ENCODE measurements at regions not wholly inside any gene's neighbourhood (a gene's known extent, or its start where the extent isn't known, plus 50 kb on each side); places are given as distances from the start of the nearest gene placed in this dataset.

DNA sequence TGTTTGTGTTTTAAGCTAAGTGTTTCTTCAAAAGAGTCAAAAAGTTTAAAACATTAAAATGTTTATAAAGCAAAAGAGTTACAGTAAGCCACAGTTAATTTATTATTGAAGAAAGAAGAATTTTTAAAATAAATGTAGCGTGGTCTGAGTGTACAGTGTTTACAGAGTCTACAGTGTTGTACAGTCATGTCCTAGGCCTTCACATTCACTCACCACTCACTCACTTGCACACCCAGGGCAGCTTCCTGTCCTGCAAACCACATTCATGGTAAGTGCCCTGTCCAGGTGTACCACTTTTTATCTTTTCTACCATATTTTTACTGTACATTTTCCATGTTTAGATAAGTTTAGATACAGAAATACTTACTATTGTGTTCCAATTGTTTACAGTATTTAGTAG lies 239.7 kb upstream of the AGA start:
- DNase-seq (ENCODE audit: extremely low read depth in 1 of 2, low read depth in 1 of 2) = no peak

DNA sequence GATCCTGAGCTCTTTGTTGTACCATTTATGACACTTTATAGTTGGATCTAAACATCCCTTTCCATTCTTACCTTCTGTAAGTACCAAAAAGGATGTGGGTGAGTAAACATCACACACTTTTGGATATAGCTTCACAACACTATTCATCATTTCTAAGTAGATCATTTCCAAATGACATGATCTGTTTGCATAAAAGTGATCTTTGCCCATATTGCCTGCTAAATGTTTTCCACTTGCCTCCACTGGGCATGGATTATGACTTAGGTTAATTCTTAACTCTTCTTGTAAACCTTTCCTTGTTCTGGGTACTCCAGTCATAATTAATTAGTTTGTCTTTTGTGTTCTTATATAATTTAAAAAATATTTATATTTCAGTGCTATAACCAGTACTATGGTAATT lies 244.9 kb upstream of the AGA start:
- DNase-seq (ENCODE audit: extremely low read depth in 1 of 2, low read depth in 1 of 2) = no peak

DNA sequence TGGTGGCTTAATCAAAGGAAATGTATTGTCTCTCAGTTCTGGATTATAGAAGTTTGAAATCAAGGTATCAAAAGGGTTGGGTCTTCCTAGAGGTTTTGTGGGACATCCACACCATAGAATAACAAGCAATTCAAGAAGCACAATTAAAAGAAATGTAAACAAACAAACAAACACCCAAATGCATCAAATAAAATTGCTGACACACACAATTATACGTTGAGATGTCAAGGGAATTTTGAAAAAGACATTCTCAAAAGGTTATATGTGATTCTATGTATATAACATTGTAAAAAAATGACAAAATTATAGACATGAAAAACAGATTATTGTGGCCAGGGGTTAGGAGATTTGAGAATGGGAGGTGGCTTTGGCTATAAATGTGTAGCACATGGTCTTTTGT lies 250.7 kb upstream of the AGA start:
- DNase-seq (ENCODE audit: extremely low read depth in 1 of 2, low read depth in 1 of 2) = no peak

DNA sequence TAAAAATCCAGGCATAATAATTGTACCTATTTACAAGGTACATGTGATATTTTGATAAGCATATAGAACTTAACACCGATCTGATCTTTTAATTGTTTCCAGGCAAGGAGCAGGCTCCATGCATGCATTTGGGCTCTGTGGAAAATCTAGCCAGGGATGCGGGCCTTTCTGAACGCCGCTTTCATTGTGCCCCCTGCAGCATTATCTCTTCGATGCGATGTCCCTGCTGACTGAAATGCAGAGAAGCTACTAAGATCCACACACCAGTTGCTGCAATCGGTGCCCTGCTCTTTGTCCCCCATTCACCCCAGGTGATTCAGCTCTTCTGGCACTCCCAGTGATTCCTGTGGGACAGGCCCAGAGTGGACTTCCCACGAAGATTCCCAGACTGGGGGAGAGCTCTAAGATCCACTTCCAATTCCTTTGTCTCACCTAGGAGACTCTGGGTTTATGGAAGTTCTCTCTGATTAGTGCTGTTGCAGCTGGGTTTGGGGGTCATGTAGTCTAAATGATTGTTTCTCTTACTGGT lies 254.3 kb upstream of the AGA start:
- no peak for DNase-seq (ENCODE audit: extremely low read depth in 1 of 2, low read depth in 1 of 2)

DNA sequence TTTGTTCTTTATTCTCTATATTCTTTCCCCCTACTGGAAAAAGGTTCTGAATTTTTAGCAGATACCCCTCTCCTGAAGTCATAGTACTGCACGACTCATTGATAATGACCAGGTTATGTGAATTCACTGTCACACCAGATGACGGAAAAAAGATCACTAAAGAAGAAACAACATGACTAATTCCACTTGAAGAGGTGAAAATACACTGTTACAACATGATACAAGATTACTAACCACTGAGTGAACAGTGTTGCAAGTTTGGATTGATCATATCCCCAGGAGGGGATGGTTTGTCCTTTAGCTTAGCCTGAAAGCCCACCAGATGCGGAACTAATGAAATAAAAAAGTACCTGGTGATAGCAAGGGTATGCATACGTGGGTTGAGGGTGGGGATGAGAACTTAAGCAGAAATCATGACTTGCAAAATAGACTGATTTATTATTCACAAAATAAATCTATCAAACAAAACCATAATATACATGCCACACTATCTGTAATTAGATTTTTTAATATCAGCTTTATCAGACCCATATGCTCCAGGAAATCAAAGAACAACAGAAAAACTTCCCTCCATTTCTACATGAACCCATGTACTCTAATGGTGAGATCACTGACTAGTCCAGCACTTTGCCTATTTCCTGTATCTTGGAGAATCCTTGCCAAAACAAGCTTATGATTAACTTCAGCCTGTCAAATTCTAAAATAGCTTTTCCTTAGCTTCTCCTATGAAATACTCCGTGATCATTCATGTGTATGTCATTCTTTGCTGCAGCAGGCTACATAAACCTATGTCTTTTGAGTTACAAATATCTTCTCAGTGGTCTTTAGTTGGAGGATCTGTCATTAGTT lies 257.4 kb upstream of the AGA start:
- no peak for DNase-seq (ENCODE audit: extremely low read depth in 1 of 2, low read depth in 1 of 2)

DNA sequence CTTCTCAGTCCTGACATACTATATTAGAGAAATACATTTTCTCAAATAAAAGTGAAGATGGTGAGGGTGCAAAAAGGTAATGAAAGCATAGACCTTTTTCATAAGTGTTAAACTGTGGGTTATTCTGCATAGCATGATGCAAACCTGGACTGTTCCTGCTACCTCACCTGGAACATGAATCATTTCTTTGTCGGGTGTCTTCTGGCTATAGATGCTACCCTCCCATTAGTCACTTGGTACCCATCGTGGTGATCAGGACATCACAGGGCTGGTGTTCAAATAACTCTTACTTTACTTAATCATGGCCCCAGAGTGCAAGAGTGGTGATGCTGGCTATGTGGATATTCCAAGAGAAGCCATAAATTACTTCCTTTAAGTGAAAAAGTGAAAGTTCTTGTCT lies 264.7 kb upstream of the AGA start:
- no peak for DNase-seq (ENCODE audit: extremely low read depth in 1 of 2, low read depth in 1 of 2)

DNA sequence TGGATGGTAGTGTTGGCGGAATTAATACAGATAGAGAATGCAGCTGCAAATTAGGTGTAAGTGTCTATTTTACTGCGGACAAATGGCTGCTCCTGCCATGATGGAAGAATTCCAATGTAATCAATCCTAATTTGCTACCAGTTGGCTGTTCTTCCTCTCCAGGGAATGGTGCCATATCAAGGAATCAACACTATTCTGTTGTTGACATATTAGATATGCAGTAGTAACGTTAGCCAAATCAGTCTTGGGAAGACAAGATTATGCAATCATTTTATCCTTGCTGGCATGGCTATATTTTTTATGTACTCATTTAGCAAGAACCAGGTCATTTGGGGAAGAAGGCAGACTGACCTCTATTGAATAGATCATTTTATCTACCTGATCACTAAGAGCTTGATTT lies 271.2 kb upstream of the AGA start:
- no peak for DNase-seq (ENCODE audit: extremely low read depth in 1 of 2, low read depth in 1 of 2)

DNA sequence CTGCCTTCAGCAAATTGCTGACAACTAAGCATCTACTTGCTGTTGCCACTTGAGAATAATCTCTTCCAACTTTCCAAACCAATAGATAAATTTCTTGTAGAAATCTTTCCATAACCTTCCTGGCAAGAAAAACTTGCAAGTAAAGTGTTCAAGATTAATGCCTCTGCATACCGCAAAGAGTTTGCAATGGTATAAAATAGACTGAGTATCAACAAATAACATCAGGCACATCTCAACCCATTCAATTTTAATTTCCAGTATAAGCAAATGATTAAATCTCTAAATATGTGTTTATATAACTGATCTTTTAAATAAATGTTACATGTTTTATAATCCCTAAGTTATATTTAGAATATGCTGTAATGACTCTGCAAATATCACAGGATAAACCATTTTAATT lies 275.2 kb upstream of the AGA start:
- DNase-seq (ENCODE audit: extremely low read depth in 1 of 2, low read depth in 1 of 2) = no peak

DNA sequence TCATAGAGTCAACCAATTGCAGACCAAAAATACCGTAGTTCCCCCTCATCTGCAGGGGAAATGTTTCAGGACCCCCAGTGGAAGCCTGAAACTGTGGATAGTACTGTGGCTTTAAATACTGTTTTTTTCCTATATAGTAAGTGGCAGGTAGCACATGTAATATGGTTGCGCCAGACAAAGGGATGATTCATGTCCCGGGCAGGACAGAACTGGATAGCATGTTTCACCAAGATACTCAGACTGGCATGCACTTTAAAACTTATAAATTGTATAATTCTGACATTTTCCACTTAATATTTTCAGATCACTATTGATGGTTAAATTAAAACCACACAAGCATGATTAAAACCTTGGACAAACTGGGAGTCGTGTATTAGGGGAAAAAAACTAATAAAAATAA lies 276.3 kb upstream of the AGA start:
- DNase-seq (ENCODE audit: extremely low read depth in 1 of 2, low read depth in 1 of 2) = no peak

DNA sequence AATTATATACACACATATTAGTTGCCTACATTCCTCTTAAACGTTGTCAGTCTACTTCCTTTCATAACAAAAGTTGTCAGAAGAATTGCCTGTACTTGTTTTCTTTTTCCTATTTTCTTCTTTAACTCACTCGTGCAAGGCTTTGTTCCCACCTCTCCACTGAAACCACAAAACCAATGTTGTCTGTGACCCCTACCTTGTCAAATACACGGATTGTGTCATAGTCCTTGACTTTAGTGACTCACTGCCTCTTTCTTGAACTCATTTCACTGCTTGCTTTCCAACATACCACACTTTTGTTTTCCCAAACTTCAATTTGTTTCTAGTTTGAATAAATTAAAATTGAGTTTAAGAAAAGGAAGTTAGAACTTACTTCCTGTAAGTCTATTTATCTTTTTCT lies 283.9 kb upstream of the AGA start:
- no peak for DNase-seq (ENCODE audit: extremely low read depth in 1 of 2, low read depth in 1 of 2)

DNA sequence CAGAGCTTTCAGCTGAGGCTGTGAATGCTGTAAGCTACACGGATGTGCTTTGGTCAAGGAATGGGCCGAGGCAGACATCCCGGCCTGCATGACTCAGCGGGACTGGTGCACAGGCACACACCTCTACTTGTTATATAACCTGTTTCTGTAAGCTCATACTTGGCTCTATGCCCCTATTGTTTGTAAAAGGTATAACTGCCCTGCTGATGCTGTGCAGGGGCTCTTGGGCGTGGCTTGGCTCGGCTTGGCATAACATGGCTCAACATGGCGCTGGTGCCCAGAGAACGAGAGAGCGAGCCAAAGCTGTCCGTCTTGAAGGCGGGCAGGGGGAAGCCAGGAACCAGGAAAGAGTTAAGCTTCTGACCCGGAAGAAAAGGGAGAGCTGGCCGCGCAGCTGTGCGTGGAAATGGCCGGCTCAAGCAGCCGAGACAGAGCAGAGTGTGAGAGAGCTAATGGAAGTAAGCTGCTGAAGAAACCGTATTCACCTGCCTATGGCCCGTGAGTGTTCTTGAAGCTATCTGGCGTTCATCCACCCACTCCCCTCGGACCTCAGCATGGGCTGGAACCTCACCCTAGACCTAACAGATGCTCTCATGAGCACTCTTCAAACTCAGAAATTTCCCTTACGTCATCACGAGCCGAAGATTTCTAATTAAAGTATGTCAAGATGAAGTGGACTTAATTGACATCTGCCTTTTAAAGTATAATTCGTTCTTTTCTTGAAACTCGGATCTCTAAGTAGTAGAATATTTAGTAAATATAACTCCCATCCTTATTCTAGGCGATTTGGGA lies 286.3 kb upstream of the AGA start:
- no peak for DNase-seq (ENCODE audit: extremely low read depth in 1 of 2, low read depth in 1 of 2)

DNA sequence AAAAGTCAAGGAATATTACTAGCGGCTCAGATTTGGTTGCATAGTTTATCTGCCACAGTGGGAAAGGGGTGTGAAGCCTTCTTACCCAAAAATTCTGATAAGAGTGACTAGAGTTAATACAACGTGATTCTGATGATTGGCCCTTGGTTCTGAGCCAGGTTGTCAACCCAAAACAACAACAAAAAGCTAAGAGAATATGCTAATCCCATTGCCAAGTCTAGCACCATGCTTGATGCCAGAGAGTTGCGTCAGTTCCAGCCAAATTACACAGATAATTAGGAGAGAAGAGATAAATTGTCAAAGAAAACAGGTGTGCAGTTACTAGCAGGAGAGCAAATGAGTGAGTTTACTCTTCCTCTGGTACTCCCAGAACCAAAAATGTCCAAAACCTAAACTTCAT lies 287.4 kb upstream of the AGA start:
- DNase-seq (ENCODE audit: extremely low read depth in 1 of 2, low read depth in 1 of 2) = no peak

DNA sequence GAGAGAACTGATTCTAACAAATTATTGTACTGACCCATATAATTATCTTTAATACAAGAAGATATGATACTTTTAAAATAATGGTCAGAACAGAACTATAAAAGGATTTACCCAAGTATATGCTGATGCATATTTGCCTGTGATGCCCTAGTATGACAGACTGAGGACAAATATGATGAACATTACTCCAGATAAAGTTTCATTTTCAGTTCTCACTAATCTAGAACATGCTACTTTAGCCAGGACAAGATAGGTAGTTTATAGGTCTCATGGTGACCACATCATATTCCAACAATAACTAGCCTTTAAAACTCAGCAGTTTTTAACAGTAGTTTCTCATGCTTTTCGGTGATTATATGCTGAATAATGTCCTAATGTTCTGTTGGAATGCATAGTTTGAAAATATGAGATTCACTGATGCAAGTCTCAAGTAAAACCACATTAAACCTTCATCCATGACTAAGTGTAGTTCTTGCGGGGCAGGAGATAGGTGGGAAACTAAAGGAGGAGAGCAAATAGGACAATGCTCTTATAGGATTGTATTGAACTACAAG lies 295.2 kb upstream of the AGA start:
- DNase-seq (ENCODE audit: extremely low read depth in 1 of 2, low read depth in 1 of 2) = no peak

DNA sequence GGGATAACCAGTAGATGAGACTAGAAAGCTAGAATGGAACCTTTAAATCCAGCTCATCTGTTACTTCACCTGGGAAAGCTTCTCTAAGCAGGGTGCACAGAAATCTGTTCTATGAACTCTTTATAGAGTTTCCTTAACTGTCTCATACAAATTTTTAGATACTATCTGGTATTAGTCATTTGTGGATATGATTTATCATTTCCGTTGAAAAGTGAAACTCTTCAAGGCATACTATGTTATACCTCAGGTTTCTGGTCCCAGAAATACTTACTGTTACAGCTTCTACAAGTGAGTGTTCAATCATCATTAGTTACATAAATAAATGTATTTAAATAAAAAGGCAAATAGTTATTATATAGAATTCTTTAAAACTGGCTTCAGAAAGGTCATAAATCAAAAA lies 298.3 kb upstream of the AGA start:
- DNase-seq (ENCODE audit: extremely low read depth in 1 of 2, low read depth in 1 of 2) = no peak

DNA sequence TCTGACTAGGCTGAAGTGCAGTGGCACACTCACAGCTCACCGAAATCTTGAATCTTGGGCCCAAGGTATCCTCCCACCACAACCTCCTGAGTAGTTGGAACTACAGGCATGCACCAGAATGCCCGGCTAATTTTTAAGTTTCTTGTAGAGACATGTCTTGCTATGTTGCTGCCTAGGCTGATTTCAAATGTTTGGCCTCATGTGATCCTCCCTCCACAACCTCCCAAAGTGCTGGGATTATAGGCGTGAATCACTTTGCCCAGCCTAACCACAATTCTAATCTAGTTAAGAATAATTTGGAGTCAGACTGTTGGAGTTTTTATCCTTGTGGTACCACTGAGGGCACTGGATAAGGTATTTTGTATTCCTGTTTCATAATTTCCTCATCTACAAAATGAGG lies 317.5 kb upstream of the AGA start:
- no peak for DNase-seq (ENCODE audit: extremely low read depth in 1 of 2, low read depth in 1 of 2)

DNA sequence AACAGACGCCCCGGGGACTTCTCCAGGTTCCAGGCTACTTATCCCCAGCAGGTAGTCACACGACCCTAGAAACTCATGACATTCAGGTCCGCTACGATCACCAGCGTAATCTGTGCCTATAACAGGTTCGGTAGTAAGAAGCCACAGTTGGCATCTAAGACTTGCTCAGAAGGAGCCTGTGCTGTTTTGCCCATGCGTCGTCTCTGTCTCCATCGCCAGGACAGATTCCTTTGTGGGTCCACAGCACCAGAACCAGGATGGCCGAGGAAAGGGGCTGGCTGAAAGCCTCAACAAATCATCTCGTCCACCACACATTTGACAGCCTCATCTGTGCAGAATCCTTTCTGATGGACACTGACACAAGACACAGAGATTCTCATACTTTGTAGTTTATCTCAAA lies 319.5 kb upstream of the AGA start:
- no peak for DNase-seq (ENCODE audit: extremely low read depth in 1 of 2, low read depth in 1 of 2)

DNA sequence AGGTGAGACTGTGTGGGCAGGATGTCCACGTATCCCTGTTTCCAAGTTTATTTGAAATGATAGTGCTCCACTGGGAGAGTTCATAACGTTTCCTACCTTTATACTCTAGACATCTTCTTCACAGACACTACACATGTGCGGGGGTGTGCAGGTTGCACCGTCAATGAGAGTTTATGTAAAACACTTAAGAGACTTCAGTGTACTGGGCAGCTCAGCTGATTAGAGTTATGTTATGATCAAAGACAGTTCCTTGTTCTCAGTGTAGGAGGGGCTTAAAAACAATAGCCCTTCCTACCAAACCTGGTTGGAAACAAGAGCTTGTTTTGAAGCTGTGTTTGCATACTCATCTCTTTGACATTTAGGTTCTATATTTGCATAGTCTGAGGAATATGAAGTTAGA lies 326.9 kb upstream of the AGA start:
- DNase-seq (ENCODE audit: extremely low read depth in 1 of 2, low read depth in 1 of 2) = no peak

DNA sequence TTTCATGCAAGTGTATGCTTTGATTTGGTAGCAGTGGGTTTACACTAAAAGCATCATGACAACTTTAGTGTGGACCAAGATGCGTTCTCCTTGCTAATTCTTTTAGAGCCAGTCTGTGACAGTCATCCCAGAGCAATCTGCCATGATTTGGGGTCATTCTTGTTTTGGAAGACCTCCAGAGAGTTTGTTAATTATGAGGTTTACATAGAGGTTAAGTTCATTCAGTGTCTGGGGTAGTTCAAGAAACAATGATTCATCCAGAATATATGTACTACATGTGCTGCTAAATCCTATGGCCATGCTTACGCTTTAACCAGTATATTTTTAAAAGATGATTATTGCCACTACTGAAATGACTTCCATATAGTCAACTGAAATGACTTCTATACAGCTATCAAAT lies 328.5 kb upstream of the AGA start:
- no peak for DNase-seq (ENCODE audit: extremely low read depth in 1 of 2, low read depth in 1 of 2)

DNA sequence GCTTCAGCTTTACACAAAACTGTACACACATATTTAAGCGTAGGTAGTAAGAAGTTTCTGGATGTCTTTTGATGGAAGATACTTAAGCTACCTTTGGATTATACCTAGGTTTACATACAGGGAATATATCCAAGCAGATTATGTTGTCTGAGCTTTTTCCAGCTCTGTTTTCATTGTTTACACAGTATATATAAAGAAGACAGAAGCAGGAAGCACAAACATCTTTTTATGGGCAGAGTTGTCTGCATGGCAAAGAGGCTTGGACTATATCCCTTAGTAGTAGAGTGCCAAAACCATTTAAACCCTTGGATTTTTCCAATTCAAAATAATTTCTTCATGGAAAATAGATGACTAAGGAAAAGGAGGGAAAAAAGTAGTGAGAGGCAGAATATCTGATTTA lies 329.4 kb upstream of the AGA start:
- no peak for DNase-seq (ENCODE audit: extremely low read depth in 1 of 2, low read depth in 1 of 2)

DNA sequence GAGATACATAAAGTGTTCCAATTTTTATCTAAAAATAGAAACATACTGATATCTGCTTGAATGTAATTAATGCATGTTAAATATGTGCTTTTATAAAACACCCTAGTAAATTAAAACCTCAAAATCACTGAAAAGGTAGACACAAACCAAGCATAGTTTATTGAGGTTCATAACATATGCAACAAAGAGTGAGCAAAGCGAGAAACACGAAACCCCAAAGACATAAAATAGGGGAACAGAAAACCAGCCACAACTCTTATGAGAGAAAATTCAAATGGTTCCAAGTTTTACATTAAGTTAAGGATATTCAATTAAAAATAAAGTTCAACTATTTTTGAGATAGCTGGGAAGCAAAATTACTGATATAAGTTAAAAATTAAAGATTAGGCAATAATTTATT lies 336.4 kb upstream of the AGA start:
- DNase-seq (ENCODE audit: extremely low read depth in 1 of 2, low read depth in 1 of 2) = no peak

DNA sequence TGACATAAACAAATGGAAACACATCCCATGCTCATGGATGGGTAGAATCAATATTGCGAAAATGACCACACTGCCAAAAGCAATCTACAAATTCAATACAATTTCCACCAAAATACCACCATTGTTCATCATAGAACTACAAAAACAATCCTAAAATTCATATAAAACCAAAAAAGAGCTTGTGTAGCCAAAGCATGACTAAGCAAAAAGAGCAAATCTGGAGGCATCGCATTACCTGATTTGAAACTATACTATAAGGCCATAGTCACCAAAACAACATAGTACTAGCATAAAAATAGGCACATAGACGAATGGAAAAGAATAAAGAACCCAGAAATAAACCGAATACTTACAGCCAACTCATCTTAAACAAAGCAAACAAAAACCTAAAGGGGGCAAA lies 342.8 kb upstream of the AGA start:
- no peak for DNase-seq (ENCODE audit: extremely low read depth in 1 of 2, low read depth in 1 of 2)

DNA sequence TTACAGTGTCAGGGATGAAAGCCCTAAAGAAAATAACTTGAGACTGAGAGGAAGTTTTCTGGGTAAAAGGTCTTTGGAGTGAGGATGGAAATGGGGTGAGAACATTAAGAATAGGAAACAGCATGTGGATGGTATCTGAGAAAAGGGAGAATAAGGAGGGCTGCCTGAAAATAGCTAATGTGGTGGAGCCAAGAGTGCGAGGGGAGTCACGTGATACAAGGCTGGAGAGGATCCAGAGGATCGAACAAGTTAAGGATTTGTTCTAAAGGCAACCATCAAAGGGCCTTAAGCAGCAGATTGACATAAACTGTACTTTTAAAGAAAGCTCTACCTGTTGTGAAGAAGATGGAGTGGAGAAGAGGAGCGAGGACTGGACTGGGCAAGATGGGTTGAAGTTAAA lies 347.4 kb upstream of the AGA start:
- DNase-seq (ENCODE audit: extremely low read depth in 1 of 2, low read depth in 1 of 2) = no peak
